Astrocyte (in vitro differentiated cells and primary cell): ENCODE measurements at regions not wholly inside any gene's neighbourhood (a gene's known extent, or its start where the extent isn't known, plus 50 kb on each side); places are given as distances from the start of the nearest gene placed in this dataset.

Source experiments
- DNase-seq: peaks from one replicate; pipeline ENCODE4 v3.0.0-alpha.2; 2010; ENCODE audit warnings: low read depth
- FAIRE-seq: peaks from 2 replicates; lab custom pipeline; 2011; peaks lifted over from hg19 to GRCh38; lab: Jason Lieb, UNC
- H2AFZ ChIP-seq: 2 replicates; pipeline ENCODE4 v1.6.0; 2012; ENCODE audit warnings: low read depth, low read length, inconsistent platforms
- H3K27ac ChIP-seq: 2 replicates; pipeline ENCODE4 v1.5.1; 2011; ENCODE audit warnings: low read depth, low read length, inconsistent platforms
- H3K27me3 ChIP-seq: 2 replicates; pipeline ENCODE4 v1.6.0; 2011; ENCODE audit warnings: low read length, inconsistent platforms; ENCODE audit not compliant: insufficient read depth
- H3K36me3 ChIP-seq: 2 replicates; pipeline ENCODE4 v1.5.1; 2011; ENCODE audit warnings: low read length, inconsistent platforms; ENCODE audit not compliant: insufficient read depth
- H3K4me1 ChIP-seq: 2 replicates; pipeline ENCODE4 v1.5.1; 2011; ENCODE audit warnings: low read length, inconsistent platforms; ENCODE audit not compliant: insufficient read depth
- H3K4me2 ChIP-seq: 2 replicates; pipeline ENCODE4 v1.6.0; 2012; ENCODE audit warnings: low read length, inconsistent platforms
- H3K4me3 ChIP-seq: 2 replicates; pipeline ENCODE4 v1.5.1; 2011; ENCODE audit warnings: low read depth, mild to moderate bottlenecking, low read length, inconsistent platforms; ENCODE audit not compliant: insufficient read depth
- H3K79me2 ChIP-seq: 2 replicates; pipeline ENCODE4 v1.6.0; 2012; ENCODE audit warnings: mild to moderate bottlenecking, low read length, inconsistent platforms; ENCODE audit not compliant: insufficient read depth
- H3K9ac ChIP-seq: 2 replicates; pipeline ENCODE4 v1.6.0; 2012; ENCODE audit warnings: mild to moderate bottlenecking, low read length, inconsistent platforms
- H3K9me3 ChIP-seq: 2 replicates; pipeline ENCODE4 v1.5.1; 2012; ENCODE audit warnings: low read depth, mild to moderate bottlenecking, low read length, inconsistent platforms; ENCODE audit not compliant: insufficient read depth
- H4K20me1 ChIP-seq: 2 replicates; pipeline ENCODE4 v1.6.0; 2012; ENCODE audit warnings: low read length, inconsistent platforms; ENCODE audit not compliant: insufficient read depth
- H3K27ac Mint-ChIP-seq: one replicate; pipeline ENCODE4 v1.8.0; 2021; ENCODE audit warnings: mild to moderate bottlenecking, mixed read lengths; ENCODE audit not compliant: unreplicated experiment
- H3K27me3 Mint-ChIP-seq: one replicate; pipeline ENCODE4 v1.8.0; 2021; ENCODE audit warnings: low read depth, mixed read lengths; ENCODE audit not compliant: unreplicated experiment
- H3K36me3 Mint-ChIP-seq: one replicate; pipeline ENCODE4 v1.8.0; 2021; ENCODE audit warnings: low read depth, mixed read lengths; ENCODE audit not compliant: unreplicated experiment
- H3K4me1 Mint-ChIP-seq: one replicate; pipeline ENCODE4 v1.8.0; 2021; ENCODE audit warnings: low read depth, mixed read lengths; ENCODE audit not compliant: unreplicated experiment
- H3K4me3 Mint-ChIP-seq: one replicate; pipeline ENCODE4 v1.8.0; 2021; ENCODE audit warnings: mild to moderate bottlenecking, moderate library complexity, mixed read lengths; ENCODE audit not compliant: unreplicated experiment
- H3K9me3 Mint-ChIP-seq: one replicate; pipeline ENCODE4 v1.8.0; 2021; ENCODE audit warnings: mild to moderate bottlenecking, mixed read lengths; ENCODE audit not compliant: unreplicated experiment
- CTCF ChIP-seq: IDR thresholded peaks from 2 replicates; pipeline ENCODE4 v1.5.1; 2011; ENCODE audit warnings: low read depth, mild to moderate bottlenecking, inconsistent platforms, low read length, moderate library complexity; ENCODE audit not compliant: insufficient read depth
- EZH2 ChIP-seq: IDR thresholded peaks from 2 replicates; pipeline ENCODE4 v1.6.1; 2012; ENCODE audit warnings: mild to moderate bottlenecking, low read length, inconsistent platforms; ENCODE audit not compliant: insufficient read depth

- Mint-ChIP-seq H3K9me3 (no peaks in the 10 kb centered on the region), H3K36me3 (no peaks in the 10 kb centered on the region), H3K4me3 (no peak overlapping the region), H3K4me1 (peaks cover 15% of the 10 kb centered on the region), H3K27ac (no peak overlapping the region), H3K27me3 (no peaks in the 10 kb centered on the region)
- Histone ChIP-seq H3K4me2 (peak overlapping the region; percentile 21), H3K4me3 (no peak overlapping the region), H3K4me1 (peaks cover 15% of the 10 kb centered on the region), H3K36me3 (no peaks in the 10 kb centered on the region), H3K9me3 (no peaks in the 10 kb centered on the region), H4K20me1 (no peaks in the 10 kb centered on the region), H3K27ac (no peak overlapping the region), H3K27me3 (no peaks in the 10 kb centered on the region), H3K79me2 (no peaks in the 10 kb centered on the region), H2AFZ (no peak overlapping the region), H3K9ac (no peak overlapping the region)
- FAIRE-seq, result no peak
- TF ChIP-seq EZH2 (no peak), CTCF (no peak)
- DNase-seq, result peak; percentile 71
Observed at GRCh38 chr1:99469550-99469971, 176.4 kb upstream of the PALMD start.

GRCh38 chr1:99472893-99473292, 173.0 kb upstream of the PALMD start:
- DNase-seq, result peak; percentile 62
- Histone ChIP-seq H3K4me3 (no peak overlapping the region), H3K9me3 (no peaks in the 10 kb centered on the region), H3K9ac (no peak overlapping the region), H3K27me3 (no peaks in the 10 kb centered on the region), H4K20me1 (no peaks in the 10 kb centered on the region), H3K4me2 (no peak overlapping the region), H3K27ac (no peak overlapping the region), H2AFZ (no peak overlapping the region), H3K4me1 (peaks cover 4% of the 10 kb centered on the region), H3K36me3 (no peaks in the 10 kb centered on the region), H3K79me2 (no peaks in the 10 kb centered on the region)
- Mint-ChIP-seq H3K27me3 (no peaks in the 10 kb centered on the region), H3K4me1 (peaks cover 7% of the 10 kb centered on the region), H3K4me3 (no peak overlapping the region), H3K27ac (no peak overlapping the region), H3K36me3 (no peaks in the 10 kb centered on the region), H3K9me3 (no peaks in the 10 kb centered on the region)
- no peak for TF ChIP-seq EZH2
- TF ChIP-seq CTCF, result no peak
- FAIRE-seq, result no peak

- no peak for FAIRE-seq
Observed at GRCh38 chr1:99474350-99474893, 171.5 kb upstream of the PALMD start.

More at GRCh38 chr1:99474350-99474893, 171.5 kb upstream of the PALMD start:
- no peak overlapping the region for H3K9ac ChIP-seq
- no peak overlapping the region for H3K4me3 ChIP-seq
- H3K27me3 ChIP-seq, result no peaks in the 10 kb centered on the region
- no peaks in the 10 kb centered on the region for H3K9me3 ChIP-seq
- H3K4me1 Mint-ChIP-seq, result peaks cover 4% of the 10 kb centered on the region
- H3K27ac ChIP-seq, result no peak overlapping the region
- no peaks in the 10 kb centered on the region for H3K27me3 Mint-ChIP-seq
- no peak overlapping the region for H3K4me3 Mint-ChIP-seq
- no peaks in the 10 kb centered on the region for H3K36me3 ChIP-seq
- H3K36me3 Mint-ChIP-seq, result no peaks in the 10 kb centered on the region
- no peaks in the 10 kb centered on the region for H4K20me1 ChIP-seq
- no peak for DNase-seq
- no peak overlapping the region for H3K27ac Mint-ChIP-seq
- TF ChIP-seq EZH2 (no peak), CTCF (no peak)
- no peak overlapping the region for H2AFZ ChIP-seq
- H3K79me2 ChIP-seq, result no peaks in the 10 kb centered on the region
- no peaks in the 10 kb centered on the region for H3K9me3 Mint-ChIP-seq
- H3K4me2 ChIP-seq, result no peak overlapping the region
- H3K4me1 ChIP-seq, result peaks cover 2% of the 10 kb centered on the region
